Left lung (tissue), 4 donors: ENCODE measurements at regions not wholly inside any gene's neighbourhood (a gene's known extent, or its start where the extent isn't known, plus 50 kb on each side); places are given as distances from the start of the nearest gene placed in this dataset.

Experiments
- ATAC-seq: fragments of 200-7000 bp; cut with Tn5 transposase; one replicate; pipeline ENCODE4 v1.9.1; 2020; ENCODE audit warnings: moderate library complexity
- DNase-seq, 4 donors: peaks; one replicate each; pipeline ENCODE4 v3.0.0-alpha.2; 2013 to 2020
- H3K27ac ChIP-seq, 2 donors: fragments of 200-600 bp; sonication (generic) in 1 of 2; one replicate each; pipeline versions ENCODE4 v1.5.0 to v1.8.0; 2020 to 2021
- H3K27me3 ChIP-seq, 2 donors: fragments of 200-600 bp; sonication (generic) in 1 of 2; one replicate each; pipeline versions ENCODE4 v1.5.0 to v1.8.0; 2020 to 2021
- H3K36me3 ChIP-seq, 2 donors: fragments of 200-600 bp; sonication (generic) in 1 of 2; one replicate each; pipeline versions ENCODE4 v1.5.0 to v1.8.0; 2020 to 2021
- H3K4me1 ChIP-seq, 2 donors: fragments of 200-600 bp; one replicate each; pipeline ENCODE4 v1.8.0; 2021
- H3K4me3 ChIP-seq, 2 donors: fragments of 200-600 bp; sonication (generic) in 1 of 2; one replicate each; pipeline versions ENCODE4 v1.5.0 to v1.8.0; 2020 to 2021; ENCODE audit warnings: mild to moderate bottlenecking in 1 of 2
- H3K9me3 ChIP-seq, 2 donors: fragments of 200-600 bp; sonication (generic) in 1 of 2; one replicate each; pipeline versions ENCODE4 v1.5.0 to v1.8.0; 2020 to 2021
- CTCF ChIP-seq, 2 donors: fragments of 200-600 bp; sonication (generic) in 1 of 2; IDR thresholded peaks; one replicate each; pipeline versions ENCODE4 v1.5.0 to v1.8.0; 2021; ENCODE audit warnings: antibody characterized with exemption in 2 of 2
- intact Hi-C, 2 donors: fragments of 100-400 bp; cut with DNase I; formaldehyde crosslinking; loops; one replicate each; pipeline versions ENCODE4 v1.11.2 to v1.14.2; 2022
- donor health status: DM: no; HTN: yes; CAD: no.
- donor health status: DM: no; HTN: no; CAD: no.

- no peaks in the 10 kb centered on the region for H3K9me3 ChIP-seq
- H3K4me3 ChIP-seq = no peak overlapping the region
- H3K27me3 ChIP-seq = no peaks in the 10 kb centered on the region
- DNase-seq = no peak
- no peaks in the 10 kb centered on the region for H3K4me1 ChIP-seq
- no peak overlapping the region for H3K27ac ChIP-seq
- no peak for TF ChIP-seq CTCF (IDR thresholded peaks at IDR 0.05)
- intact Hi-C loops = no loop called here
- no peaks in the 10 kb centered on the region for H3K36me3 ChIP-seq
- ATAC-seq = no peak
Measured at GRCh38 chr13:103288114-103288513, 221.9 kb upstream of the SLC10A2 start.

- Histone ChIP-seq H3K27me3 (no peaks in the 10 kb centered on the region), H3K36me3 (no peaks in the 10 kb centered on the region), H3K27ac (no peak overlapping the region), H3K4me1 (no peaks in the 10 kb centered on the region), H3K4me3 (no peak overlapping the region), H3K9me3 (no peaks in the 10 kb centered on the region)
- intact Hi-C loops = no loop called here
- ATAC-seq (no peak), DNase-seq (no peak)
- no peak for TF ChIP-seq CTCF (IDR thresholded peaks at IDR 0.05)
Measured at GRCh38 chr13:103287659-103288058, 221.4 kb upstream of the SLC10A2 start.

- no peak for TF ChIP-seq CTCF (IDR thresholded peaks at IDR 0.05)
- ATAC-seq (no peak), DNase-seq (peak in 1 of 4 donors; percentile 49)
- H3K4me1 ChIP-seq = no peaks in the 10 kb centered on the region
- H3K36me3 ChIP-seq = no peaks in the 10 kb centered on the region
- H3K4me3 ChIP-seq = no peak overlapping the region
- H3K27me3 ChIP-seq = no peaks in the 10 kb centered on the region
- H3K27ac ChIP-seq = no peak overlapping the region
- H3K9me3 ChIP-seq = no peaks in the 10 kb centered on the region
- intact Hi-C loops = no loop called here
Measured at GRCh38 chr13:103284466-103284865, 218.2 kb upstream of the SLC10A2 start.

GRCh38 chr13:103283451-103283820, 217.2 kb upstream of the SLC10A2 start:
- DNase-seq = no peak
- no peaks in the 10 kb centered on the region for H3K27me3 ChIP-seq
- no peaks in the 10 kb centered on the region for H3K4me1 ChIP-seq
- no peaks in the 10 kb centered on the region for H3K9me3 ChIP-seq
- no peak for ATAC-seq
- TF ChIP-seq CTCF (IDR thresholded peaks at IDR 0.05) = no peak
- no peak overlapping the region for H3K4me3 ChIP-seq
- no peak overlapping the region for H3K27ac ChIP-seq
- intact Hi-C loops = no loop called here
- H3K36me3 ChIP-seq = no peaks in the 10 kb centered on the region

- no peaks in the 10 kb centered on the region for H3K36me3 ChIP-seq
- no peaks in the 10 kb centered on the region for H3K4me1 ChIP-seq
- DNase-seq = no peak
- no peak overlapping the region for H3K4me3 ChIP-seq
- TF ChIP-seq CTCF (IDR thresholded peaks at IDR 0.05) = no peak
- H3K27me3 ChIP-seq = no peaks in the 10 kb centered on the region
- intact Hi-C loops = no loop called here
- no peaks in the 10 kb centered on the region for H3K9me3 ChIP-seq
- H3K27ac ChIP-seq = no peak overlapping the region
- peak; percentile 13 for ATAC-seq
Measured at GRCh38 chr13:103282571-103283450, 216.6 kb upstream of the SLC10A2 start.
